ENCODE measurements at regions not wholly inside any gene's neighbourhood (a gene's known extent, or its start where the extent isn't known, plus 50 kb on each side); places are given as distances from the start of the nearest gene placed in this dataset.

GRCh38 chr18:55031164-55031563, 71.9 kb upstream of the CCDC68 start:
- no peaks in the 10 kb centered on the region for H3K36me3 ChIP-seq (ENCODE audit: control insufficient read depth, insufficient read depth, low read length)
- TF ChIP-seq CTCF (IDR thresholded peaks at IDR 0.05; ENCODE audit: insufficient read depth, low read length, poor library complexity, severe bottlenecking) = no peak
- no peak overlapping the region for H3K4me3 ChIP-seq (ENCODE audit: low read depth, low read length)
- no peak for DNase-seq (ENCODE audit: low read depth)
- no peaks in the 10 kb centered on the region for H3K27me3 ChIP-seq (ENCODE audit: control insufficient read depth, insufficient read depth, low read length)

GRCh38 chr18:55024564-55024963, 65.3 kb upstream of the CCDC68 start:
- H3K36me3 ChIP-seq (ENCODE audit: control insufficient read depth, insufficient read depth, low read length) = no peaks in the 10 kb centered on the region
- no peak for TF ChIP-seq CTCF (IDR thresholded peaks at IDR 0.05; ENCODE audit: insufficient read depth, low read length, poor library complexity, severe bottlenecking)
- no peak for DNase-seq (ENCODE audit: low read depth)

GRCh38 chr18:55018602-55019001, 59.3 kb upstream of the CCDC68 start:
- DNase-seq (ENCODE audit: low read depth) = no peak
- Histone ChIP-seq H3K27me3 (ENCODE audit: control insufficient read depth, insufficient read depth, low read length) (no peaks in the 10 kb centered on the region), H3K4me3 (ENCODE audit: low read depth, low read length) (no peak overlapping the region), H3K36me3 (ENCODE audit: control insufficient read depth, insufficient read depth, low read length) (no peaks in the 10 kb centered on the region)
- TF ChIP-seq CTCF (IDR thresholded peaks at IDR 0.05; ENCODE audit: insufficient read depth, low read length, poor library complexity, severe bottlenecking) = no peak

More at GRCh38 chr18:55024564-55024963, 65.3 kb upstream of the CCDC68 start:
- Histone ChIP-seq H3K27me3 (ENCODE audit: control insufficient read depth, insufficient read depth, low read length) (no peaks in the 10 kb centered on the region), H3K4me3 (ENCODE audit: low read depth, low read length) (no peak overlapping the region)

GRCh38 chr18:55014095-55014494, 54.8 kb upstream of the CCDC68 start:
- no peak for DNase-seq (ENCODE audit: low read depth)
- Histone ChIP-seq H3K4me3 (ENCODE audit: low read depth, low read length) (no peak overlapping the region), H3K36me3 (ENCODE audit: control insufficient read depth, insufficient read depth, low read length) (no peaks in the 10 kb centered on the region), H3K27me3 (ENCODE audit: control insufficient read depth, insufficient read depth, low read length) (no peaks in the 10 kb centered on the region)
- TF ChIP-seq CTCF (IDR thresholded peaks at IDR 0.05; ENCODE audit: insufficient read depth, low read length, poor library complexity, severe bottlenecking) = no peak

- Histone ChIP-seq H3K27me3 (ENCODE audit: control insufficient read depth, insufficient read depth, low read length) (no peaks in the 10 kb centered on the region), H3K4me3 (ENCODE audit: low read depth, low read length) (no peak overlapping the region), H3K36me3 (ENCODE audit: control insufficient read depth, insufficient read depth, low read length) (no peaks in the 10 kb centered on the region)
- no peak for TF ChIP-seq CTCF (IDR thresholded peaks at IDR 0.05; ENCODE audit: insufficient read depth, low read length, poor library complexity, severe bottlenecking)
- no peak for DNase-seq (ENCODE audit: low read depth)
These were observed 54.4 kb upstream of the CCDC68 start for GRCh38 chr18:55013685-55014084.

- no peak for DNase-seq (ENCODE audit: low read depth)
These were observed 53.8 kb upstream of the CCDC68 start for GRCh38 chr18:55013086-55013485.

More at GRCh38 chr18:55013086-55013485, 53.8 kb upstream of the CCDC68 start:
- Histone ChIP-seq H3K36me3 (ENCODE audit: control insufficient read depth, insufficient read depth, low read length) (no peaks in the 10 kb centered on the region), H3K4me3 (ENCODE audit: low read depth, low read length) (no peak overlapping the region), H3K27me3 (ENCODE audit: control insufficient read depth, insufficient read depth, low read length) (no peaks in the 10 kb centered on the region)
- TF ChIP-seq CTCF (IDR thresholded peaks at IDR 0.05; ENCODE audit: insufficient read depth, low read length, poor library complexity, severe bottlenecking) = no peak
